ENCODE measurements at regions not wholly inside any gene's neighbourhood (a gene's known extent, or its start where the extent isn't known, plus 50 kb on each side); places are given as distances from the start of the nearest gene placed in this dataset.

- H3K27me3 ChIP-seq: no peaks in the 10 kb centered on the region
- H3K4me3 ChIP-seq: no peak overlapping the region
- H3K36me3 ChIP-seq: no peaks in the 10 kb centered on the region
- no peaks in the 10 kb centered on the region for H3K4me1 ChIP-seq
- H3K9me3 ChIP-seq: no peaks in the 10 kb centered on the region
- H3K27ac ChIP-seq: no peak overlapping the region
- DNase-seq (ENCODE audit: low spot score): no peak
- no peak for TF ChIP-seq CTCF (IDR thresholded peaks at IDR 0.05)
Observed at GRCh38 chr10:83617172-83617571, 522.1 kb upstream of the GHITM start.

- TF ChIP-seq CTCF (IDR thresholded peaks at IDR 0.05): no peak
- H3K27ac ChIP-seq: no peak overlapping the region
- no peak overlapping the region for H3K4me3 ChIP-seq
Observed at GRCh38 chr10:83617692-83618545, 521.4 kb upstream of the GHITM start.

GRCh38 chr10:83625831-83626360, 513.4 kb upstream of the GHITM start:
- H3K36me3 ChIP-seq: no peaks in the 10 kb centered on the region
- H3K9me3 ChIP-seq: no peaks in the 10 kb centered on the region
- H3K27me3 ChIP-seq: no peaks in the 10 kb centered on the region
- H3K4me1 ChIP-seq: no peaks in the 10 kb centered on the region
- TF ChIP-seq CTCF (IDR thresholded peaks at IDR 0.05): no peak
- DNase-seq (ENCODE audit: low spot score): no peak
- no peak overlapping the region for H3K4me3 ChIP-seq
- no peak overlapping the region for H3K27ac ChIP-seq

More at GRCh38 chr10:83617692-83618545, 521.4 kb upstream of the GHITM start:
- no peaks in the 10 kb centered on the region for H3K4me1 ChIP-seq
- H3K9me3 ChIP-seq: no peaks in the 10 kb centered on the region
- no peak for DNase-seq (ENCODE audit: low spot score)
- no peaks in the 10 kb centered on the region for H3K36me3 ChIP-seq
- no peaks in the 10 kb centered on the region for H3K27me3 ChIP-seq

GRCh38 chr10:83632701-83633100, 506.6 kb upstream of the GHITM start:
- H3K27me3 ChIP-seq: no peaks in the 10 kb centered on the region

GRCh38 chr10:83633547-83633946, 505.8 kb upstream of the GHITM start:
- Histone ChIP-seq H3K4me1 (no peaks in the 10 kb centered on the region), H3K27me3 (no peaks in the 10 kb centered on the region), H3K4me3 (no peak overlapping the region), H3K9me3 (no peaks in the 10 kb centered on the region), H3K27ac (no peak overlapping the region), H3K36me3 (no peaks in the 10 kb centered on the region)
- no peak for DNase-seq (ENCODE audit: low spot score)
- TF ChIP-seq CTCF (IDR thresholded peaks at IDR 0.05): no peak

More at GRCh38 chr10:83632701-83633100, 506.6 kb upstream of the GHITM start:
- no peak for TF ChIP-seq CTCF (IDR thresholded peaks at IDR 0.05)
- no peaks in the 10 kb centered on the region for H3K36me3 ChIP-seq
- DNase-seq (ENCODE audit: low spot score): no peak
- no peak overlapping the region for H3K4me3 ChIP-seq
- H3K4me1 ChIP-seq: no peaks in the 10 kb centered on the region
- no peak overlapping the region for H3K27ac ChIP-seq
- no peaks in the 10 kb centered on the region for H3K9me3 ChIP-seq
